DMS 273 (cell line): ENCODE measurements at regions not wholly inside any gene's neighbourhood (a gene's known extent, or its start where the extent isn't known, plus 50 kb on each side); places are given as distances from the start of the nearest gene placed in this dataset.

Source experiments
- DNase-seq: peaks from one replicate; lab custom pipeline; 2025; ENCODE audit not compliant: unreplicated experiment; lab: John Stamatoyannopoulos, UW

- DNase-seq = no peak
These were observed 398.5 kb downstream of the NUF2 start for GRCh38 chr1:163720294-163720693.

DNA sequence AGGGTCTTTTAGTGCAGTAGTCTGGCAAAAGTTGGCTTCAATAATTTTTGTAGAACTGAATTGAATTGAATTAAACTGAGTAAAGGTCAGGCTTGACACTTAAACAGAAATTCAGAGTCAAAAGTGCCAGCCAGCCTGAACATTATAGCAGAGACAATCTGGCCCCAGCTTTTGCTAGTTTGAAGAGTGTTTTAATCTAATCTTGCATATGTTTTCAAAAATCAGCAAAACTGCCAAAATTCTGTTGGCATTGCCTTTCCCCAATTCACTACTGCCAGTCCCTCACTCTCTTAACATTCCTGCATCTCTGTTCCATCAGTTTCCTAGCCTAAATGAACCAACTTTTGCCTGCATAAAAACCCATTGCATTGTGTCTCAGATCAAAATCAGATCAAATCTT is 403.8 kb downstream of the NUF2 start:
- no peak for DNase-seq

GRCh38 chr1:163730411-163730821 is 408.7 kb downstream of the NUF2 start:
- DNase-seq = no peak

DNA sequence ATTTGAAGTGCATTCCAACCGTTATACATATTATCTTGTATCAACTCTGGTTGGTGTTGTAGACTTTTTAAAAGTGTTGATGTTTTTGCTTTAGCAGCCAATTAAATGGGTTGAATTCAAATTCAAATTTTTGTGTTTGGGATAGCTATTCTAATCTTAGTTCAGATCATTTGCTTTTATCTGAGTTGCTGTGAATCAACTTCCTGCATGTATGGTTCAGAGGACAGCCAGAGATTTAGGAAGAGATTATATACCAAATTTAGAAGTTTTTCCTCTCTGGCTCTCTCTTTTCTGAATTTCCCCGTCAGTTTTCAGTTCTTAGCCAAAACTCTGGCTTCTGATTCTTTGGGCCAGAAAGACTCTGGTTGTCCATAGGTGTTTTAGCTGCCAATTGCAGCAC is 415.5 kb downstream of the NUF2 start:
- DNase-seq = no peak

- no peak for DNase-seq
These were observed 422.6 kb downstream of the NUF2 start for GRCh38 chr1:163744301-163744887.

DNA sequence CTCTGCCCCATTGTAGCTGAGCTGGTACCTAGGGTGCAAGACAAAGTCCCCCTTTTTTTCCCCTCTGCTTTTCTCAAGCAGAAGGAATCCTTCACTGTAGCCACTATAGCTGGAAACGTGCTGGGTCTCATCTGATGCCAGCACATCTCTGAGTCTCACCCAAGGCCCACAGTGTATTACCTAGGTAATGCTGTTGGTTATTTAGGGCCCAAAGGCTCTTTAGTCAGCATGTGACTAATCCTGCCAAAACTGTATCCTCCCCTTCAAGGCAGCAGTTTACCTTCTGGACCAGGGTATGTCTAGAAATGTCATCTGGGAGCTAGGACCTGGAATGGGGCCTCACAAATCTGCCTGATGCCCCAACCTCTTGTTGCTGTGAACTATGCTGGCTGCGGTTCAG is 423.4 kb downstream of the NUF2 start:
- DNase-seq = no peak

- DNase-seq = no peak
These were observed 425.5 kb downstream of the NUF2 start for GRCh38 chr1:163747261-163747660.

DNA sequence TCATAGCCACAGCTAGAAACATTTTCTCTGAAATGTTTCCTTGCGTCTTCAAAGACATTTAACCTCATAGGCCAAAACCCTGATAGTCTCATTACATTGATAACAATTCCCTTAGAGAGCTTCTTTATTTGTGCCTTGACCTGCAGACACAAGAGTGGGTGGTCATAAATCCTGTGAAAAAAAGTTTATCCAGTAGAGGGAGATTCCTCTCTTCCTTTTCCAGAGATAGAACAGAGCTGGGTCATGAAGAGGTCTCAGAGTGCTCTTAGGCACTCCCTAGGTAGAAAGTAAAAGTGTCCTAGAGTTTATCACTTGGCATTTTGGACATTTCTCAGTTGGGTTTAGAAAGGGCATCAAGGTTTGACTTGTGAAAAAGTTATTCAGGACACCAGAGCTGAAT is 426.1 kb downstream of the NUF2 start:
- DNase-seq = peak; percentile 5

- DNase-seq = no peak
These were observed 437.4 kb downstream of the NUF2 start for GRCh38 chr1:163758977-163759670.

GRCh38 chr1:163761898-163762297 is 440.1 kb downstream of the NUF2 start:
- no peak for DNase-seq

DNA sequence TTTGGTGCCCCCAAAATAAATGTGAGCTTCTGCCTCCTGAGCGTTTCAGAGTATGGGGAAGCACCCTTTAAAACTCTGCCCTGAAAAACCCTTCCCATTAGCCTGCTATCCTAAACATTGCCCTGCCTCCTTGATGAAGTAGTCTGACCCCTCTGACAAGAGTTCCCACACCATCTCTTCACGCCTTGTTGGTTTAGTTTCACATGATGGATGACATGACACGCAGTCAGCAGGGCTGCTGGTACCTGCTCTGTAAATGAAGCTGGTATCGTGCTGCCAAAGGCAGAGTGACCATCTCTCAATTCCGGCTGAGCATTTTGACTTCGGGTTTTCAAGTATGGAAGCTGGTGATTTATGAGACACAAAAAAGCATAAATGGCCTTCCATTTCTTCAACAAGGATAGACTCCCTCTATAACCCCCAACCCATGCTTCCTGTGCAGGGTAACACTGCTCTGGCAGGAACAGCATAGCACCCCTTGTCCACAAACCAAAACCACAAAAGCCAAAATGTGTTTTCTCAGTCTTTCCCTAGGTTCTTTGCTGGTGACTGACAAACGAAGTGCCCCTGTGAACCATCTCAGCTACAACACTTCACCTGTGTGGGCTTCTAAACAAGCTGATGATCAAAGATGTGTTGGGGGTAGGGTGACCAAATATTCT is 444.6 kb downstream of the NUF2 start:
- no peak for DNase-seq

DNA sequence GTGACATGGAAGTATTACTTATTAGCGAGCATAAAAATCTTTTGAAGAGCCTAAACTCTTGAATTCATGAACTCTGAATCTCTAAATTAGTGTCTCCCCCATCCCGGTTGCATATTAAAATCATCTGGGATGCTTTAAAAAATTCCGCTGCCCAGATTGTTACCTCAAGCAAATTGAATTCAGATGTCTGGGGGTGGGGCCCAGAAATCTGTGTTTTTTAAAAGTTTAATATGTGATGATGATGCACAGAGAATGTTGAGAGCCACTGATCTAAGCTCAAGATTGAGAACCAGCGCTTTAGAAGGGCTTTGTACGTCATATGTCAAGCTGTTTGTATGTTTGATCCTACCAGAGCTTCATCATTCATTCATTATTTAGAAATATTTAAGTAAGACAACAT is 446.8 kb downstream of the NUF2 start:
- DNase-seq = no peak

DNA sequence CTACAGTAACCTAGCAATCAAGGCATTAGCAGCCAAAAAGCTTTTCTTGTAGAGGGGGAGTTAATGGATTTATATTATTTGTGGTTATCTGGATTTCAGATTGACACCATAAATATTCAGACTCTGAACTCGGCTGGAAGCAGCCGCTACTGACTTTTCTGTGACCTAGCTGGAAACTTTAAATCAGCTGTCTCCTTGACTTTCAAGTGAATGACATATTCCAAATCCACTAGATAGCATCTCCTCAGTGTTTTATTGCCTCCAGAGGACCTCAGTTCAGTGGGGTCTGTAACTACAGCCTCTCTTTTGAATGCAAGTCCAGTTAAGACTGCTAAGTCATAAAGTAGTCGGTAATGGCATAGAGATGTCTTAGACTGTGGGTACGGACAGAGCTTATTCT is 448.5 kb downstream of the NUF2 start:
- DNase-seq = no peak

DNA sequence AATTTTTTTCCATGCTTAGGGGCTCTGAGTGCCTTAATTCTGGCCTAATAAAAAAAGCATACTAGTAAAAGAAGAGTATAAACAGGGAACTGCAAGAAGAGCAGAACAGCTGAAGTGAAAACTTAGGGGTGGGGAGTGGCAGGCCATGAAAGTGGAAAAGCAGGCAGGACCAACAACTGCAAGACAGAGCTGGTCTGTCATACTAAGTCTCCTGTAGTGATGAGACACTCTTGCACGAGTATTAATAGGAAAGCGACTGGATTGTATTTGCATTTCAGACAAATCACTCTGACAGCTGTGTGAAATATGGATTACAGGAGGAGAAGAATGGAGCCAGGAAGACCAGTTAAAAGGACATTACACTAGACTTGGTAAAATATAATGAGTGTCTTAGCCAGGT is 449.9 kb downstream of the NUF2 start:
- no peak for DNase-seq

DNA sequence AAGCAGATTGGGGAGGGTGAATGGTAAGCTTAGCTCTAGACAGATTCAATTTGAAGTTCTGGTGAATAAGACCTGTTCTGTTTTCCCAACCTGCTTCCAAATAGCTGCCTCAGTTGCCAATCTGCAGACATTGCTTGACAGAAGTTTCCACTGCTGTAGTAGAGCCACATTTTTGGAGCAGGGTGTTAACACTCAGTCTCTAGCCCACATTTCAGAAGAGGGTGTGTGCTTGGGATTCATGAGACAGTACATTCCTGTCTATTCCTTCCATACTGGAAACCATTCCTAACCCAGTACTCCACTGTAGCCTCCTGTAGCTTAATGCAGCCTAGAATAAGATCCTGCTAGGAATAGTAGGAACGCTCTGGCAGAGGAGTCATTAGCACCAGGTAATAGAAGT is 450.5 kb downstream of the NUF2 start:
- no peak for DNase-seq

DNA sequence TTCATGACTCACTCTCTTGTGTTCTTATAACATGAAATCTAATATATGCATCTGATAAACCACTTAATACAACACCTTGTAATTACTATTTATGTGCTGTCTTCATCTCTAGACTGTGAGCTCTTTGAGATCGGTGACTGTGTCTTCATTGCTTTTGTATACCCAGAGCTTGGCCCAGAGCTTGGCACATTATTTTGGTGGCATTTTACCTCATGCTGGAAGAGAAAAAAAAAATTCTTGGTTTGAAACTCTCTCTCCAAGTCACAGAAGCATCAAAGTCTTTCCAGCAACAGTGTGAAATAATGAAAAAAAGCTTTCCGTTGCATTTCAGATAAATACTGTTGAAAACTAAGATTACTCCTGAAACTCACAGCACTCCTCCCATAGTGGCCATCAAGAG is 451.6 kb downstream of the NUF2 start:
- DNase-seq = no peak

DNA sequence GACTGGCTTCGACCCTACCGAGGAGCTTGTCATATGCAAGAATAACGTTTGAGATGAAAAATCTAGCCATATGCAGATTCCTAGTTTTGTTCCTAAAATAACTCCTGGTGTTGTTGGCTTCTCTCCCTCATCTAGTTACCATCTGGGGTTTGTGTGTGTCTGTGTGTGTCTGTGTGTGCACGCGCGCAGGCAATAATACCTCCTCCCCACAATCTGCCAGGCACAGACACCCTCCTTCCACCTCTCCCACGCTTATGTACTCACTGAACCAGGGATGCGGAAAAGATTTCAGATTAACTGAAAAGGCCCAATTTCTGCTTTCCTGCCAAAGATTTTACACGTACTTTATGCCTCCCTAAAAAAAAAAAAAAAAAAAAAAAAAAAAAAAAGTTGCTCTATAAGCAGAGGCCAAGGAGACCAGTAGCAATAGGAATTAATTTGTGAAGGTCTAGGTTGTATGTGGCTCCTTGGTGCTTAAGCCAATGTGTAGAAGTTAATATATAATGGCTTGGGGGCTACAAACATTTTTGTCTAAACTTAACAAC is 452.7 kb downstream of the NUF2 start:
- DNase-seq = peak; percentile 38

DNA sequence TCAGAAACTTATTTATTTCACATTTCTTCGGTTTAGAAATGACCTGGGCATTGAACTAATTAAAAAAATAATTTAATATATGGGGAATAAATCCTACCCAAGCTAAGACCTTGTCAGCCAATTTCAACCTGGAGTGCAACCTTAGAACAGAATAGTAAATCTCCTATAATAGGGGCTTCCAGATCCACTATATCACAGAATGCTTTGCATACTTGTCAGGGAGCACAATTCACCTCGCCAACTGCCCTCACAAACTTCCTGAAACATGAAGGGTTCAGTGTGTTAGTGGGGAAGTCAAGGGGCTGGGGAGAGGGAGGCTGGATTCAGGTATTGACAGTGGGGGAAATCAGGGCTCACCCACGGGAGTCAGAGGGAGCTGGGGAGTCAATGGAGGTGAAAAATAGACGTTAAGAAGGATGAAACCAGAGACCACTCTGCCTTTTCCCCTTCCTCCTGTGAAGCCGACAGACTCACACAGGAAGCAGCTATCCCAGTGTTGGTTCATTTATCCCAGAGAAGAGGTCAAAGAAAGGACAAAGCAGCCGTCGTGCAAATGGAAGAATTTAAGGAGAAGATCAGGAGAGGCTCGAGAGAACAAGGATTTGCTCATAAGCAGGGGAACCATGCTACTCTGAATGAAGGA is 453.3 kb downstream of the NUF2 start:
- DNase-seq = no peak

DNA sequence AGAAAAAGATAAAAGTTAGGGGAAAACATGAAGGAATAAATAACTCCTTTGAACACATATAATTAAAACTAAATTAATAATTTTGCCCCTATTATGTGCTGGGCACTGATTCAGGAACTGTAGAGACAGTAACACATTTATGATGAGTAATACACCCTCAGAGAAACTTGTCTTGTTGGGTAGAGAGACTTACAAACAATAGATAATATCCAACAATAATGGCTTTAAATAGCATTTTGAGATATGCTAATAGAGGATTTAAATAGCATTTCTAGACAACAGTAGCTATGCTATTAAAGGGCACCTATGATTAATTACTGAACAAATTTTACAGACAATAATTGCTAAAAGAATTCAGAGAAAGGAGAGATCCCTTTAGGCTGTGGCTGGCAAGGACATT is 455.5 kb downstream of the NUF2 start:
- DNase-seq = no peak

DNA sequence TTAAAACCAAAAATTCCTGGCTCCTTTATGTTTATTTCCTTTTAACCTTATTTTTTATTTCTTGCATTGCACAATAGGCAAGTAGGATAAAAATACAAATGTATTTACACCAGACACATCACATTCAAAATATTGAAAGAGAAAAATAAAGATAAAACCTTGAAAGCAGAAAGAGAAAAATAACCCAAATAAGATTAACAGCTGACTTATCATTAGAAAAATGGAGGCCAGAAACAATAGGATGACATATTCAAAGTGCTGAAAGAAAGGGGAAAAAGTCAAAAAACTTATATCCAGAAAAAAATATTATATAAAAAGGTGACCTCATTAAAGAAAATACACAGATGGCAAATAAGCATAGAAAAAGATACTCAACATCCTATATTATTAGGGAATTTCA is 459.4 kb downstream of the NUF2 start:
- no peak for DNase-seq

GRCh38 chr1:163785868-163786405 is 464.2 kb downstream of the NUF2 start:
- no peak for DNase-seq

DNA sequence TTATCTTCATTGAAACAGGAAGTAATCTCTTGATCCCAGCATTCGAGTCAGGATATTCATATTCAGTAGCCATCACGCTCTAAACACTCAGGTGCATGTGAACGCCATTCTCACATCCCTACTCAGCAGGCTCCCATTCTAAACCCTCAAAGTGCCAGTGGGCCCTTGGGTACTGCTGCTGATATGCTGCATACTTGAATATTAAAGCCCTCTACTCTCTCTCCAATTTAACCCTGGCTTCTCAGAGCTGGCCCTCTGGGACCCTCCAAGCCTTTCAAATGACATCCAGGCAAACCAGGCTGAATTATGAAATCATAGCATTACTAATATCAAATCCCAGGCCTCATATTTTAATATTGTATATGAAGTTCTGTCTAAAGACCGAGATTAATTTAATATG is 468.2 kb downstream of the NUF2 start:
- DNase-seq = no peak
